ENCODE measurements at regions not wholly inside any gene's neighbourhood (a gene's known extent, or its start where the extent isn't known, plus 50 kb on each side); places are given as distances from the start of the nearest gene placed in this dataset.

GRCh38 chr5:68898951-68899471 is 194.8 kb upstream of the SLC30A5 start:
- DNase-seq, result no peak

GRCh38 chr5:68911840-68912690 is 181.7 kb upstream of the SLC30A5 start:
- DNase-seq, result no peak

GRCh38 chr5:68915079-68915478 is 178.7 kb upstream of the SLC30A5 start:
- DNase-seq, result no peak

GRCh38 chr5:68918306-68918705 is 175.5 kb upstream of the SLC30A5 start:
- no peak for DNase-seq

GRCh38 chr5:68919988-68920490 is 173.8 kb upstream of the SLC30A5 start:
- DNase-seq, result no peak

GRCh38 chr5:68920888-68921287 is 172.9 kb upstream of the SLC30A5 start:
- no peak for DNase-seq

GRCh38 chr5:68922172-68922987 is 171.4 kb upstream of the SLC30A5 start:
- no peak for DNase-seq

- DNase-seq, result no peak
These were observed 169.2 kb upstream of the SLC30A5 start for GRCh38 chr5:68924481-68925145.

- DNase-seq, result no peak
These were observed 165.1 kb upstream of the SLC30A5 start for GRCh38 chr5:68928617-68929302.

GRCh38 chr5:68930139-68930538 is 163.7 kb upstream of the SLC30A5 start:
- DNase-seq, result no peak

GRCh38 chr5:68932830-68933434 is 160.9 kb upstream of the SLC30A5 start:
- peak; percentile 47 for DNase-seq

GRCh38 chr5:68942169-68942568 is 151.6 kb upstream of the SLC30A5 start:
- DNase-seq, result no peak

- DNase-seq, result no peak
These were observed 147.1 kb upstream of the SLC30A5 start for GRCh38 chr5:68946728-68947127.

- DNase-seq, result no peak
These were observed 145.8 kb upstream of the SLC30A5 start for GRCh38 chr5:68947986-68948385.

- no peak for DNase-seq
These were observed 144.6 kb upstream of the SLC30A5 start for GRCh38 chr5:68949256-68949655.

- DNase-seq, result no peak
These were observed 144.1 kb upstream of the SLC30A5 start for GRCh38 chr5:68949711-68950110.

GRCh38 chr5:68950125-68950524 is 143.7 kb upstream of the SLC30A5 start:
- no peak for DNase-seq

- no peak for DNase-seq
These were observed 142.9 kb upstream of the SLC30A5 start for GRCh38 chr5:68950930-68951329.

- DNase-seq, result no peak
These were observed 140.5 kb upstream of the SLC30A5 start for GRCh38 chr5:68953231-68953874.

- peak; percentile 12 for DNase-seq
These were observed 139.8 kb upstream of the SLC30A5 start for GRCh38 chr5:68953875-68954617.

GRCh38 chr5:68954618-68954910 is 139.2 kb upstream of the SLC30A5 start:
- DNase-seq, result no peak

Data from OCI-M1 (cell line).